ENCODE measurements at regions not wholly inside any gene's neighbourhood (a gene's known extent, or its start where the extent isn't known, plus 50 kb on each side); places are given as distances from the start of the nearest gene placed in this dataset.

- Histone ChIP-seq H3K27me3 (ENCODE audit: insufficient read depth, poor library complexity, severe bottlenecking) (peaks cover 4% of the 10 kb centered on the region), H3K4me3 (replicated peaks; ENCODE audit: insufficient read depth, low read length) (no peak overlapping the region), H3K27ac (replicated peaks) (no peak overlapping the region)
- DNase-seq (ENCODE audit: low read depth in 1 of 2, low spot score in 1 of 2): no peak
- TF ChIP-seq POLR2AphosphoS5 (IDR thresholded peaks at IDR 0.05; ENCODE audit: low read depth) (no peak), CTCF (IDR thresholded peaks at IDR 0.05; ENCODE audit: insufficient read depth, low read length) (no peak), SPI1 (IDR thresholded peaks at IDR 0.05; ENCODE audit: borderline replicate concordance, low read depth) (no peak), REST (IDR thresholded peaks at IDR 0.05; ENCODE audit: insufficient replicate concordance, low read depth) (no peak), GABPA (IDR thresholded peaks at IDR 0.05; ENCODE audit: low read depth) (no peak)
Measured at GRCh38 chr13:39244561-39245230, 206.4 kb downstream of the NHLRC3 start.

GRCh38 chr13:39245688-39246087 is 207.4 kb downstream of the NHLRC3 start:
- H3K27ac ChIP-seq (replicated peaks): no peak overlapping the region
- TF ChIP-seq REST (IDR thresholded peaks at IDR 0.05; ENCODE audit: insufficient replicate concordance, low read depth): no peak
- no peak for TF ChIP-seq POLR2AphosphoS5 (IDR thresholded peaks at IDR 0.05; ENCODE audit: low read depth)
- no peak for TF ChIP-seq GABPA (IDR thresholded peaks at IDR 0.05; ENCODE audit: low read depth)
- no peak for TF ChIP-seq SPI1 (IDR thresholded peaks at IDR 0.05; ENCODE audit: borderline replicate concordance, low read depth)
- TF ChIP-seq CTCF (IDR thresholded peaks at IDR 0.05; ENCODE audit: insufficient read depth, low read length): no peak
- no peak for DNase-seq (ENCODE audit: low read depth in 1 of 2, low spot score in 1 of 2)
- peaks cover 4% of the 10 kb centered on the region for H3K27me3 ChIP-seq (ENCODE audit: insufficient read depth, poor library complexity, severe bottlenecking)
- H3K4me3 ChIP-seq (replicated peaks; ENCODE audit: insufficient read depth, low read length): no peak overlapping the region

GRCh38 chr13:39249982-39250381 is 211.7 kb downstream of the NHLRC3 start:
- TF ChIP-seq SPI1 (IDR thresholded peaks at IDR 0.05; ENCODE audit: borderline replicate concordance, low read depth) (no peak), POLR2AphosphoS5 (IDR thresholded peaks at IDR 0.05; ENCODE audit: low read depth) (no peak), CTCF (IDR thresholded peaks at IDR 0.05; ENCODE audit: insufficient read depth, low read length) (no peak), GABPA (IDR thresholded peaks at IDR 0.05; ENCODE audit: low read depth) (no peak), REST (IDR thresholded peaks at IDR 0.05; ENCODE audit: insufficient replicate concordance, low read depth) (no peak)
- Histone ChIP-seq H3K27ac (replicated peaks) (no peak overlapping the region), H3K4me3 (replicated peaks; ENCODE audit: insufficient read depth, low read length) (no peak overlapping the region), H3K27me3 (ENCODE audit: insufficient read depth, poor library complexity, severe bottlenecking) (peaks cover 6% of the 10 kb centered on the region)
- DNase-seq (ENCODE audit: low read depth in 1 of 2, low spot score in 1 of 2): no peak
